Nucleus accumbens (tissue), 56 donors: ENCODE measurements at regions not wholly inside any gene's neighbourhood (a gene's known extent, or its start where the extent isn't known, plus 50 kb on each side); places are given as distances from the start of the nearest gene placed in this dataset.
A peak's percentile ranks its signal among the peaks of the same experiment; 100 is the strongest.

Experiments
- DNase-seq, 56 donors: peaks; one replicate each; lab custom pipeline; 2025; lab: John Stamatoyannopoulos, UW

DNA sequence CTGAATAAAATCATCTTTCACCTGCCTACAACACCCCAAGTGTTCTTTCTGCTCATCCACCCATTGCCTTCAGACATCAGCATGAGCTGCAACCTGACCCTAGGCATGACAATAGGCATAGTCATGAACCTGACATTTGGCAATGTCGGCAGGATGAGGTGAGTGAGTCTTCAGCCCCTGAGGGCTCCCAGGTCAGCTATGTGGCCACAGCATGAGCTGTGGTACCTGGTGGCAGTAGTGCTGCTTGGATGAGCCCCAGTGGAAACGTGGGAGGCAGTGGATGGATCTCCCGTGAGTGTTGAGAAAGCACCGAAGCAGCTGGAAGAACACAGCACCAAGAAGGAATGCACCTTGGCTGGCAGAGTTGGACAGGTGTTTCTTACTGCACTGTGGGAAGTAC lies 334.8 kb upstream of the FAR2 start:
- no peak for DNase-seq

- DNase-seq = no peak
Observed at GRCh38 chr12:28817524-28817923, 331.6 kb upstream of the FAR2 start.

GRCh38 chr12:28824193-28824846 lies 324.8 kb upstream of the FAR2 start:
- no peak for DNase-seq

DNA sequence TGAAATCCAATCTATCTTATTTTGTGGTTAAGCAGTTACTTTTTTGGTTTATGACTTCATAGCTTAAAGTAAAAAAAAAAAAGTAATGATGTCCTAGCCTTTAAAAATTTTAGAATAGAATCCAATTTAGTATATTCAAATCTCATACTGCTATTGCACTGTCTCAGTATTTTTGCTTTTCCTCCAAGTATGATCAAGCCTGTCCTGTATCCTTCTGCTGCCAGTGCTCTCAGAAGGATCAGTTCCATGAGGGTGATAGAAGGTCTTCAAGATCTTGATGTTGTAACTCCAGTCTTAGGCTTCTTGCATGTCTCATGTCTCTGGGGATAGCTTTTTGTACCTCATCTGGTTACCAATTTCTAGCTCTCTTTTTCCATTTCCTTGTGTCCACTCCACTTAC lies 324.2 kb upstream of the FAR2 start:
- DNase-seq = no peak

DNA sequence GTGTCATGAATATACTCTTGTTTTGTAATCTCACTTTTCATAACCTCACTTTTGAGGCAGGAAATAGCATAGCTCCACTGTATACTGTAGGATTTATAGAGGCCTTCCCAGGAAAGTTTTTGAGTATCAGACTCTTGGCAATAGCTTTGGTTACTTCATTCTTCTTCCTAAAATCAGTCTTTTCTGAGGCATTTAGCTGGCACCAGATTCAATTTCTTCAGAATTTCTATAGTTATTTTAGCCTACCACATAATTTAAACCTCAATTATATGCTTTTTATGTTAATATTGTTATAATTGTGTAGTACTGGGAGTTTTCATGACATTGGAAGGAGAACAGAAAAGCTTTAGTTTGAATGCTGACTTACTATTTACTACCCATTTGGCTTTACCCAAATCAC lies 322.3 kb upstream of the FAR2 start:
- no peak for DNase-seq

DNA sequence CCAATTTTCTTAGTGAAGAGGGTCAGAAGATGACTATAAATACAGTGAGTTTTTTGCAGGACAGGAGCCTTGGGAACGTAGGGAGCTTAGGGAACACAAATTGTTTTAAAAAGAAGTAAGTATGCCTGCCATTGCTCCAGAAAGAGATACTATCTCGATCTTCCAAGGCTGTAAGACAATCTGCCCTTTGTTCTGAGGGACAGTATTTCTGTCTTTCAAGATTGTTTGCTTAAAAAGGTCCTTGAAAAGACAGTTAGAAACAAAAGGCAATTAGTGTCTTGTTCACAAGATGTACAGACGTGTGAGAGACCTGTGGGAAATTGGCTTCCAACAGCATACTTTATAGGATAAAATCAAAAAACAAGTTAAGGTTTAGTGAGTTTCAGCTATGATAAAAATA lies 321.2 kb upstream of the FAR2 start:
- DNase-seq = no peak

- DNase-seq = no peak
Observed at GRCh38 chr12:28828318-28828717, 320.8 kb upstream of the FAR2 start.

DNA sequence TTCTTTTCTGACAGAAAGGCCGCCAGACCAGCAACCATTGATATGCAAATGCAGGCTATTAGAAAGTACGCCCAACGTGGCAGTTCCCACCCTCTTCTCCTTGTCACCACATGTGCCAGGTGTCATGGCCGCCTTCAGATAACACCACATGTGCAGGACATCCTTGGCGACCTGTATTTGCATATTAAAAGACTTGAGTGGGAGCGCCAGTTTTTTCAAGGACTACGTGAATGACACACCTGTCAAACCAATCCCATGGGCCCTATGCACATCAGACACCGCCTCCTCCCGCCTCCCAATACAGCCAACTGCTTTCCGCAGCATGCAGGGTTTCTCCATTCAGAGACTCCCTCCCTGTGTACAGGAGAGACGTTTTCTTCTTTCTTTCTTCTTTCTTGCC lies 318.6 kb upstream of the FAR2 start:
- no peak for DNase-seq

- DNase-seq = no peak
Observed at GRCh38 chr12:28844718-28845117, 304.4 kb upstream of the FAR2 start.

- no peak for DNase-seq
Observed at GRCh38 chr12:28851781-28852180, 297.3 kb upstream of the FAR2 start.

- no peak for DNase-seq
Observed at GRCh38 chr12:28855761-28856310, 293.2 kb upstream of the FAR2 start.

GRCh38 chr12:28857369-28857768 lies 291.7 kb upstream of the FAR2 start:
- no peak for DNase-seq

DNA sequence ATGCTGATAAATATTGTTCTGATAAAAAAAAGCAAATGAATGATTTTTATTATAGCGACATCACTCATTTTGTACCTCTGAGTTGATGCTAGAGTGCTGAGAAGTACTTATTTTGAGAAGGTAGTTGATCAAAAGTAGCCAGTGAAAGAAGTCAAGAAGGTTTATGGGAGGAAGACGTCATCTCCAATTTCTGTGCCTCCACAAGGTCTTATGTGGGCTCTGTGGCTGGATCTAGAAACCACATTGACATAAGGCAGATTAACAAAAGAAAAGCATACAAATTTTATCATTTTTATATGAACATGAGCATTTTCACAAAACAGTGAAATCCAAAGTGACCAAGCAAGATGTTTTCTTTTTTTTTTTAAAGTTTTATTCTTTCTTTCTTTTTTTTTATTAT lies 289.5 kb upstream of the FAR2 start:
- no peak for DNase-seq

DNA sequence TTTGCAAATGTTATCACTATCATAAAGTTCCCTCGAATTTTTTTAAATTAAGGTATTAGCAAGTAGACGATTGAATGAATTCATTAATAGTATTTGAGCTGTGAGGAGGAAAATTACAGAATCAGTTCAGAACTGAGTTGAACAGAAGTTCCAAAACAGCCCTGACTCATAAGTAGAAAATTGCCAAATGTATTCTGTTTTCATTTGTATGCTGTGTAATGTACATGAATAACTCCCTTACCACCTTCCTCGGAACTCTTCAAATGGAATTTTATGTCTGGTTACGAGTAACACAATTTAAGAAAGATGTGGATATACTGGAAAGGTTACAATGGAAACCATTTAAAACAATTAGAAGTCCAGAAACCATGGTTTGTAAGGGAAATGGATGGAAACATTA lies 283.3 kb upstream of the FAR2 start:
- no peak for DNase-seq

DNA sequence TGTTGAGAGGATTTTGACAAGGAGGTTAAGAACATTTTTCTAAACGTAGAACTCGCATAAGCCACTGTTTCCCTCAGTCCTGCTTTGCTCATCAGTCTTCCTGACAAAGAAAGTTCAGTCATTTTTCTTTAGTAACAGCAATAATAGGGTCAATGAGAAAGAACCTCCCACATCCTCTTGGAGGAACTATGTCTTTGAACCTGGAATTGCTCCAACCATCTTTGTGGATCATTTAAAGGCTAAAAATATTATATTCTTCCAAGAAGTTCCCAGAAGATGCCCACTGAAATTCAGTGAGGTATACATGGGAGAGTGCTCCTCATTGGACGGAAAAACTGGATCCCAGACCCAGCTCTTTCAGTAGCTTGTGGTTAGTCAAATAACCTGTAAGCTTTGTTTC lies 282.8 kb upstream of the FAR2 start:
- DNase-seq = no peak

- peak in 7 of 56 donors; percentile 0 to 13 (median 2) for DNase-seq
Observed at GRCh38 chr12:28866715-28867503, 282.2 kb upstream of the FAR2 start.

DNA sequence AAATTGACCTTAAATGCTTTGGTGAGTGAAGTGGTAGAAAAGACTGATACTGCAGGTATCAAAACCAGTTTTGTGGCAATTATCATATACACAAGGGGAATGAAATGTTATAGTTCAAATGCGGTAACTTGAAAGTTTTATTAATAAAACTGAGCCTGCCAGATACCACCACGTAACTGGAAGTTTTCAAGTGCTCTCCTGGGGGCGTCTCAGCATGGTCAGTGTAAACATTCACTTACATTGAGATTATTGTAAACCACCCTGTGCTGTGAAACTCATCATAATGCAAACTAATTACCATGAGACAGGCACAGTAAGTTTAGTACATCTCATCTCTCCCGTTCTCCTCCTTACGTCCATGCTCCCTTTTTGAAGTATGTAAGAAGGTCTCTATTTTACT lies 280.7 kb upstream of the FAR2 start:
- DNase-seq = no peak

DNA sequence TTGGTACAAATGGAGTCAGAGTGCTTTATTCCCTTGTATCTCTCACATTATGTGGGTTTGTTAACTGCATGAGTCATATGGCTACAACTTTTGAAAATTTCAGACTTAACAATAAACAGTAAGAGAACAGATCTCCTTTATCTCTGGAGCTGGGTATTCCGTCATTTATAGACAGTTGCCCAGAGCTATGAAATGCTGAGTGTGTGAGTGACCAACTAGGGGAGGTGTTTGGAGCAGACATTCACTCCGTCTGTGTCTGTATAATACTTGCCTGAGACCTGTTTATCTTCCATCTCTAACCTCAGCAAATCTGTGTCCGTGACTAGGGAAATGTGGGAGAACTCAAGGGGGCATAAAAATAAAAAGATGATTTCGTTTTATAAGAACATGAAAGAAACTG lies 279.9 kb upstream of the FAR2 start:
- DNase-seq = peak in 8 of 56 donors; percentile 0 to 42 (median 2)

GRCh38 chr12:28870839-28871440 lies 278.1 kb upstream of the FAR2 start:
- no peak for DNase-seq

- DNase-seq = peak in 40 of 56 donors; percentile 1 to 54 (median 18)
Observed at GRCh38 chr12:28872654-28873268, 276.3 kb upstream of the FAR2 start.

- DNase-seq = no peak
Observed at GRCh38 chr12:28874758-28875157, 274.3 kb upstream of the FAR2 start.
